ENCODE measurements at regions not wholly inside any gene's neighbourhood (a gene's known extent, or its start where the extent isn't known, plus 50 kb on each side); places are given as distances from the start of the nearest gene placed in this dataset.

- DNase-seq (ENCODE audit: low read depth in 1 of 2, low spot score in 1 of 2) = no peak
Observed at GRCh38 chr4:112994732-112995464, 54.6 kb upstream of the ANK2 start.
